ENCODE measurements at regions not wholly inside any gene's neighbourhood (a gene's known extent, or its start where the extent isn't known, plus 50 kb on each side); places are given as distances from the start of the nearest gene placed in this dataset.

- no peak for TF ChIP-seq CTCF (IDR thresholded peaks at IDR 0.05)
- no peak for TF ChIP-seq EP300 (IDR thresholded peaks at IDR 0.05)
- TF ChIP-seq POLR2AphosphoS5 (IDR thresholded peaks at IDR 0.05): no peak
These were observed 50.9 kb upstream of the NXT1 start for GRCh38 chr20:23299673-23300050.
